Lower leg skin (tissue), 3 donors: ENCODE measurements at regions not wholly inside any gene's neighbourhood (a gene's known extent, or its start where the extent isn't known, plus 50 kb on each side); places are given as distances from the start of the nearest gene placed in this dataset.

ENCODE experiments used
- CTCF ChIP-seq, 3 donors: fragments of 450-650 bp; IDR thresholded peaks; one replicate each; pipeline ENCODE4 v1.5.1; 2016; ENCODE audit warnings: antibody characterized with exemption in 3 of 3, mild to moderate bottlenecking in 3 of 3, moderate library complexity in 2 of 3
- POLR2A ChIP-seq, 2 donors: fragments of 450-650 bp; IDR thresholded peaks; one replicate each; pipeline ENCODE4 v1.6.1; 2016 to 2017; ENCODE audit warnings: antibody characterized with exemption in 2 of 2, mild to moderate bottlenecking in 1 of 2, moderate library complexity in 1 of 2

GRCh38 chr13:81591528-81592220 lies 1250.7 kb upstream of the SPRY2 start:
- TF ChIP-seq POLR2A (IDR thresholded peaks at IDR 0.05) (no peak), CTCF (IDR thresholded peaks at IDR 0.05) (no peak)
